ENCODE measurements at regions not wholly inside any gene's neighbourhood (a gene's known extent, or its start where the extent isn't known, plus 50 kb on each side); places are given as distances from the start of the nearest gene placed in this dataset.
"Not testable (repeated sequence)": the region's sequence is repeated elsewhere in the genome, so short reads cannot be mapped to it uniquely, and the experiment has no call there.

GRCh38 chr1:232123775-232124659, 497.4 kb downstream of the DISC1 start:
- peak; percentile 9 for DNase-seq

- not testable (repeated sequence) for DNase-seq
Observed at GRCh38 chr1:232117903-232118302, 491.3 kb downstream of the DISC1 start.

- no peak for DNase-seq
Observed at GRCh38 chr1:232114985-232115384, 488.4 kb downstream of the DISC1 start.

- DNase-seq: no peak
Observed at GRCh38 chr1:232112076-232112475, 485.5 kb downstream of the DISC1 start.

- DNase-seq: peak; percentile 65
Observed at GRCh38 chr1:232111611-232112010, 485.0 kb downstream of the DISC1 start.

GRCh38 chr1:232110281-232111090, 483.9 kb downstream of the DISC1 start:
- DNase-seq: peak; percentile 98

GRCh38 chr1:232109391-232109790, 482.8 kb downstream of the DISC1 start:
- peak; percentile 24 for DNase-seq

GRCh38 chr1:232108598-232108997, 482.0 kb downstream of the DISC1 start:
- DNase-seq: no peak

GRCh38 chr1:232106415-232106814, 479.8 kb downstream of the DISC1 start:
- no peak for DNase-seq

- DNase-seq: no peak
Observed at GRCh38 chr1:232105561-232105960, 479.0 kb downstream of the DISC1 start.

GRCh38 chr1:232101231-232101630, 474.6 kb downstream of the DISC1 start:
- no peak for DNase-seq

GRCh38 chr1:232096751-232097150, 470.2 kb downstream of the DISC1 start:
- DNase-seq: no peak

All from fibroblast of skin of abdomen (primary cell).